Hindlimb muscle (tissue), 1 donor: ENCODE measurements at regions not wholly inside any gene's neighbourhood (a gene's known extent, or its start where the extent isn't known, plus 50 kb on each side); places are given as distances from the start of the nearest gene placed in this dataset.
A peak's percentile ranks its signal among the peaks of the same experiment; 100 is the strongest.

Source experiments
- DNase-seq: peaks from one replicate; pipeline ENCODE4 v3.0.0-alpha.2; 2013

- no peak for DNase-seq
Measured at GRCh38 chr1:239603530-239603929, 217.2 kb downstream of the CHRM3 start.

GRCh38 chr1:239606850-239607400, 220.6 kb downstream of the CHRM3 start:
- DNase-seq, result no peak

DNA sequence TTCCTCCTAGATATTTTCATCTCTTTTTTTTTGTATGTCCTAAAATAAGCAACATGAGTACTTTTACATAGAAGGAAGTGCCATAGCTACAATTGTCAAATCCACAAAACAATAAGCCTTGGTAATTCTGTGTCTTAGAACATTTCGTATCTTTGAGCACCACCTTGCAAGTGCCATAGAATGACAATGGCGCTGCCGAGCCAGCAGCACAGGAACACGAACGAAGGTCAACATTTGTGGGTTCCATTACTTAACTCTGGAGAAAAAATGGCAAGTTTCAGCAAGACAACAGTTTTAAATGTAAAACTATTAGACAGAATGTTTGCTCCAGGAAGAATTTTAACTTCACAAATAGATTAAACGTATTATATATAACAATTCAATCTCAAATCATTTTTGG, 222.1 kb downstream of the CHRM3 start:
- no peak for DNase-seq

- no peak for DNase-seq
Measured at GRCh38 chr1:239612379-239612778, 226.0 kb downstream of the CHRM3 start.

- DNase-seq, result no peak
Measured at GRCh38 chr1:239616673-239617072, 230.3 kb downstream of the CHRM3 start.

GRCh38 chr1:239617259-239617658, 230.9 kb downstream of the CHRM3 start:
- no peak for DNase-seq

DNA sequence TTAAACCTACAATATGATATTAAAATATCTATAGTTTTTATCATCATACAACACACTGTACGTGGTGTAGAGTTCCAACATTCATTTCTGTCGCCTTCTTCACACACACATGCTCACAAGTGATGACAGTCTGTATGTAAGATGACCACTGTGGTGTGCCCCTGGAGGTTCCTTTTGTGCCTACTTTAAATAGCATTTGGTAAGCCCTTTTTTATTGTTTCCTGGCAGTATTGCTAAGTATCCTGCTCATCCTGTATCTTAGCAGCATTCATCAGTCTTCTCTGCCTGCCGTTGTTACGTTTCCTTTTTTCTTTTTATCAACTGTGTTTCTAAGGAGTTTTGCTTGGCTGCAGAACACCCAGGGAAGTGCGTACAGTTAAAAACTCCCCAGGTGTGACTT, 231.4 kb downstream of the CHRM3 start:
- DNase-seq, result peak; percentile 1

DNA sequence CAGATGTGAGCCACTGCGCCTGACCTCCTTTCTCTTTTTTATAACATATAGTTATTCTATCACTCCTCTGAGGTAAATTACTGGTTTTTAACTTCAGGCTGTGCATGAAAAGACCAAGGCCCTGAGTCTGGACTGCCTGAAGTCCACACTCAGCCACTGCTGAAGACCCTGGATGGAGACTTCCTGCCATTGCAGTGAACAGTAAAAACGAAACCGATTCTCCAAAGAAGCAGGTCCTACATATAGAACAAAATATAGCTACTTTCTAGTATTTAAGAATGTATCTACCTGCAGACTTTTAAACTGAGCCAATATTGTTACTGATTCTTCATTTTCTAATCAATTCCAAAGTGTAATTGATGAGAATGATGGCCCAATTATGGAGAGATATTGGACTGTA, 232.8 kb downstream of the CHRM3 start:
- DNase-seq, result no peak

- DNase-seq, result no peak
Measured at GRCh38 chr1:239630767-239631166, 244.4 kb downstream of the CHRM3 start.

DNA sequence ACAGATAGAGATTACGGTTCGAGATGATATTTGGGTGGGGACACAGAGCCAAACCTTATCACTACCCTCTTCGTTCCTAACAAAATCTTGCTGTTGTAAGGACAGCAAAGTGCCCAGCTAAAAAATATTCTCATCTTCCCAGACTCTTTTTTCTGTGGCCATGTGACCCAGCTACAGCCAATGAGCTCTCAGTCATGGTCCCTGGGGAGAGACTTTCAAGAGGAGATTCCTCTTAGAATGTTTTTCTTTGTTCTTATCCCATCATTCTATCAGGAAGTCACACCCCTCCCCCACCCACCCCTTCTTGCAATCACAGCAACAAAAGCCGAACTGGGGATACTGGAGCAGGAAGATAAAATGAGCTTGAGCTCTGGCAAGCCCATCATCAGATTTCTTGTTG, 247.1 kb downstream of the CHRM3 start:
- no peak for DNase-seq

GRCh38 chr1:239635276-239635675, 248.9 kb downstream of the CHRM3 start:
- DNase-seq, result no peak

DNA sequence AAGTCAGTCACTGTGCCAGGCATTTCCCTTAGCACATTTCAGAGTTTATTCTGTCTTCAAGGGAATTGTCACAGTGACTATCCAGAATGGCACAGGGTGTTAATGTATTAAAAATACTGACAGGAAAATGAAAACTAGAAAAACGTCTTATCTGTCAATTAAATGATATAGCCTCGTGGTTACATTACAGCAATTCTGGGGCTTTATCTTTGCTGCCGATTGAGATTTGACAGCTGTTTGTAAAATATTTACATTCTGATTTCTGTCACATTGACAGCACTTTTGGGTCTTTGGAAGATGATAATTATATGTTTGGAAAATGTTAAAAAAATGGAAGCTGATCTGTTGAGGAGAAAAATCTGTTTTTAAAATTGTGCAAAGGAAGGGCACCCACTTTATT, 250.0 kb downstream of the CHRM3 start:
- DNase-seq, result no peak

GRCh38 chr1:239644604-239645003, 258.2 kb downstream of the CHRM3 start:
- no peak for DNase-seq

DNA sequence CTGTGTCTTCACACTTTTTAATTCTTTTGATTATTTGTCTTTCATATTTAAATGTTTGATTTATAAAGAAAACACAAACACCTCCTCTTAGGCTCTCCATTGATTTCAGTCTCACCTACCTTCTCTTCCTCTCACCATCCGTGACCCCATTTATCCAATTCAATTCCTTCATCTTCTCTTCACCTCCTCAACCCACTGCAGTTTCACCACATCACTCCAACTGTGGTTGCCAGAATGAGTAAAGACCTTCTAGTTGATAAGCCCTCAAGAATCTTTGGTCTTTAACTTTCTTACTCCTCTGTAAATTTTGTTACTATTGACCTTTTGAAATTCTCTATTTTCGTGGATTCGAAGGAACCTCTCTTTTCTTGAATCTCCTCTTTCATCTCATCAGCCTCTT, 260.7 kb downstream of the CHRM3 start:
- DNase-seq, result no peak

DNA sequence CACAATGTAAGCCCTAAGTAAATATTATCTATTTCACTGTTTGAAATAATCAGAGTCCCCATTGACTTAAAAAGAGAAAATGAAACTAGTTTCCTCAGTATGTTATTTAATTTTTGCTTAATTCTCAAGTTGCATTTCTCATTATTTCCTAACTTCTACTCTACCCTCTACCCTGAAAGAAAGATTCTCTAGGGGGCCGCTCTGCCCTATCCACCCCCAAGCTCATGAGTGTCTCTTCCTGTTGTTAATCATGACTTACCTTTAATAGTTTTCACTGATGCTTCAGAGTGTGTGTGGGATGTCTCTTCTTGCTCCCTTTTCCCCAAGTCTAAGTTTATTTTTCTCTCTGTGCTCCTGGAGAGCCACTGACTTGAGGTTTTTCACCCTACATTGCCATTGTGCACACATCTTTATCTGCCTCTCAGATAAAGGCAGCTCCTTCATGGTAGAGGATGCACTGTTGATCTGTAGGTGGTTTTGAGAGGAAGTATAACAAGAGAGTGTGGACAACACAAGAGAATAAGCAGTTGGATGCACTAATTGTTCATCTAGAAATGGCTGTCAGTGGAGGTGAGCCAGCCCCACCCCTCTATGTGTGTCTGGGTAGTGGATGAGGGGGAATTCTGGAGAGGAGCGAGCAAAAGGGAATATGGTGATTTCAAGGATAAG, 261.7 kb downstream of the CHRM3 start:
- DNase-seq, result no peak

DNA sequence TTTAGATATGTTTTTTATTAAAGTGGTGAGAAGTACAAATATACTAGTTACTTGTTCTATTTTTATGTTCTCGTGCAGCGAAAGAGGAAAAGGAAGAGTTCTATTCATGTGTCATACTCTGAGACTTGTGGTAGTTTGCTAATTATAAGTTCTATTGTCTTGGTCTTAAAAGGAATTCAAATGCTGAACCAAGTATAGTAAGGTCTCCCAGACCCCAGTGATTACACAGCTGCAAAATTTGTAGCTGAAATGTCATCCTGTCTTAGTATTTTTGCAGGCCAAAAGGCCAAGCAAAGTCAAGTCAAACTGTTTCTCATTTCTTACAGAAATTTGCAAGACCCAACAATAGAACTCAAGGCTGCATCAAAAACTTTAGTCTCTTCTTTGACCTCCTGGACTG, 268.7 kb downstream of the CHRM3 start:
- DNase-seq, result no peak

GRCh38 chr1:239657291-239657690, 270.9 kb downstream of the CHRM3 start:
- DNase-seq, result no peak

GRCh38 chr1:239662950-239663349, 276.6 kb downstream of the CHRM3 start:
- DNase-seq, result no peak

- DNase-seq, result no peak
Measured at GRCh38 chr1:239672256-239672655, 285.9 kb downstream of the CHRM3 start.

DNA sequence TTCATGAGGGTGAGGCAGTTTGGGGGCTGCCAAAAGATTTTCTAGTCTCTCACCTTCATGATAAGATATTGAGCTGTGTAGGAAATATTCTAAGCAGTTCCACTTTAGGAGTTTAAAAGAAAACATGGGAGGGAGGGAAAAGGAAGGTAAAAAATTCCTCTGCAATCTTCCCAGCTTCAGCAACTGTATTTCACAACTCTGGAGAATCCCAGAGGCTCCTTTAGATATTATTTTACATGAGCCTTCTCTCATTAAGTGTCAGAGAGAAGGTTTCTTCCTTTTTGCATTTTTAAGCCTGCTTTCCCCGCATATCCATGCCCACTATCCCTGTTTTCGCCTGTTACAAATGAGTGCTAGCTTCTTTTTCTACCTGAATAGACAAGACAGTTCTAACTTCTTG, 289.4 kb downstream of the CHRM3 start:
- no peak for DNase-seq

DNA sequence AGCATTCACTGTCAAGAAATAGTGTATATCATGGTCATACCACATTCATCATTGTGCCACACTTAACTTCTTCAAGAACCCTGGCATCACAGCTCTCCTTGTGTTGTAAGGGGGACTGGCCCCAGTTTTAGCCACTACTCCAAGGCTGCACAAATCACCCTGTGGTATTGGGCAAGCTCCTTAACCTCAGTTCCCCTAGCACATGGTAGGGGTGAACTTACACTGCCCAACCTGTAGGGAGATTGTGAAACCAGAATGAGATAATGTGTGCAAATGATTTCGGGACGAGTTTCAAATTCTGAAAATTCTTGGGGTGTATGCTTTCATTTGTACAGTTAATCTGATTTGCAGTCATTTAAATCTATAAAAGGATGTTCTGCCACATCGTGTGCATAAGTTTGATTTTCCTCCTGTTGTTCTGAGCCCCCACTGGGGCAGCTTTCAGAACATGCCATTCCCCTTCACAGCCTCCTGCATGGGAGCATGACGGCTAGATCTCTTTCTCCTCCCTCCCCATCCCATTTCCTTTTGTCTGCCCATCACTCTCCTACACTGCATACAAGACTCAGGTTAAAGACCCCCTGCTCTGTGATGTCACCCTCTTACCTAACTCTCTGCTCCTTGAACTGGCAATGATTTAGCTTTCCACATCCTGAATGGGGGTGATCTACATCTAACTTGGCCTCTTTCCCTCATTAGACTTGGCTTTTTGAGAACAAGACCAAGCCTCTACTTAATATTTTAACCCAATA, 290.3 kb downstream of the CHRM3 start:
- DNase-seq, result no peak

DNA sequence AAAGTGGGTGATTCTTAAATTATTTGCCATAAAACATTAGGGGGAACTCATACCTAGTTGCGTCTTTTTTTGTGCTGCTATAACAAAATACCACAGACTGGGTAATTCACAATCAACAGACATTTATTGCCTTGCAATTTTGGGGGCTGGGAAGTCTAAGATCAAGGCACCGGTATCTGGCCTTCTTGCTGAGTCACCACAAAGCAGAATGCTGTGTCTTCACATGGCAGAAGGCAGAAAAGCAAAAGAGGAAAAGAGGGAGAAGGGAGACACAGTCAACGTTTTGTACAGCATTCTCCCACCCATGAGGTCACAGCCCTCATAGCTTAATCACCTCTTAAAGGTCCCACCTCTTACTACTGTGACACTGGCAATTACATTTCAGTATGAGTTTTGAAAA, 291.0 kb downstream of the CHRM3 start:
- DNase-seq, result no peak

DNA sequence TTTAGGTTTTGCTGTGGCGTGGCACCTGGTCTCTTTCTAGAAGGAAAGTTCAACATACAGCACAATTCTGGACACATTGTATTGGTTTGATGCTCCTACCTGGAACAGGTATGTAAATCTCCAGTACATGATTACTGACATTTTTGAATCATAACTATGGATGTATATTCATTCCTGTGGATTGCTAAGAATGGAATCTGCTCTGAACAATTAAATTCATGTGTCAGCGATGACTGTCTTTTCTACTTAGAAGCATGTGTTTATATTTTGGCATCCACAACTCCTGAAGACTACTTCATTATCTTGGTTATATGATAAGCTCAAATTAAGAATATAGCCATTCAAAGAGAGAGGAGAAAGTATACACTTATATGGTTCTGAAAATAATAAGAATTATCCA, 291.8 kb downstream of the CHRM3 start:
- no peak for DNase-seq

- peak; percentile 3 for DNase-seq
Measured at GRCh38 chr1:239682046-239682445, 295.7 kb downstream of the CHRM3 start.
